Smooth muscle cell (in vitro differentiated cells): ENCODE measurements at regions not wholly inside any gene's neighbourhood (a gene's known extent, or its start where the extent isn't known, plus 50 kb on each side); places are given as distances from the start of the nearest gene placed in this dataset.
A peak's percentile ranks its signal among the peaks of the same experiment; 100 is the strongest.

ENCODE experiments used
- DNase-seq: peaks from one replicate; lab custom pipeline; 2025; ENCODE audit not compliant: unreplicated experiment; lab: John Stamatoyannopoulos, UW
- H2AFZ ChIP-seq: fragments of 200-600 bp; sonication (generic); 2 replicates; pipeline ENCODE4 v1.6.0; 2016; ENCODE audit warnings: antibody characterized with exemption, low read depth, mild to moderate bottlenecking
- H3F3A ChIP-seq: fragments of 200-600 bp; sonication (generic); 2 replicates; pipeline ENCODE4 v1.6.0; 2017; ENCODE audit warnings: antibody characterized with exemption, low read depth
- H3K27ac ChIP-seq: fragments of 200-600 bp; sonication (generic); 2 replicates; pipeline ENCODE4 v1.5.1; 2016; ENCODE audit warnings: low read depth, mild to moderate bottlenecking
- H3K27me3 ChIP-seq: fragments of 200-600 bp; sonication (generic); 2 replicates; pipeline ENCODE4 v1.6.1; 2016; ENCODE audit warnings: low read depth, mild to moderate bottlenecking
- H3K36me3 ChIP-seq: fragments of 200-600 bp; sonication (generic); 2 replicates; pipeline ENCODE4 v1.5.1; 2016; ENCODE audit warnings: low read depth
- H3K4me1 ChIP-seq: fragments of 200-600 bp; sonication (generic); 2 replicates; pipeline ENCODE4 v1.5.1; 2016; ENCODE audit warnings: low read depth
- H3K4me2 ChIP-seq: fragments of 200-600 bp; sonication (generic); 2 replicates; pipeline ENCODE4 v1.6.0; 2016; ENCODE audit warnings: mild to moderate bottlenecking
- H3K4me3 ChIP-seq: fragments of 200-600 bp; sonication (generic); 2 replicates; pipeline ENCODE4 v1.5.1; 2016; ENCODE audit warnings: mild to moderate bottlenecking
- H3K79me2 ChIP-seq: fragments of 200-600 bp; sonication (generic); 2 replicates; pipeline ENCODE4 v1.6.0; 2016; ENCODE audit warnings: low read depth, mild to moderate bottlenecking
- H3K9ac ChIP-seq: fragments of 200-600 bp; sonication (generic); 2 replicates; pipeline ENCODE4 v1.6.0; 2016; ENCODE audit warnings: low read depth
- H3K9me3 ChIP-seq: fragments of 200-600 bp; sonication (generic); replicated peaks from 2 replicates; pipeline ENCODE4 v1.5.1; 2016; ENCODE audit warnings: low read depth
- H4K20me1 ChIP-seq: fragments of 200-600 bp; sonication (generic); 2 replicates; pipeline ENCODE4 v1.6.0; 2016; ENCODE audit warnings: low read depth
- WGBS: methylation state at CpG from one replicate; pipeline ENCODE4 v1.1.7; 2016; ENCODE audit warnings: low lambda C conversion rate; 5-methylcytosine and 5-hydroxymethylcytosine counted together
- TF ChIP-seq, protein P1 (sequence below): fragments of 200-600 bp; sonication (generic); IDR thresholded peaks from 2 replicates; pipeline ENCODE4 v1.5.1; 2017; ENCODE audit warnings: borderline replicate concordance, mild to moderate bottlenecking, antibody characterized with exemption; ENCODE audit not compliant: insufficient read depth, poor library complexity, severe bottlenecking

DNA sequence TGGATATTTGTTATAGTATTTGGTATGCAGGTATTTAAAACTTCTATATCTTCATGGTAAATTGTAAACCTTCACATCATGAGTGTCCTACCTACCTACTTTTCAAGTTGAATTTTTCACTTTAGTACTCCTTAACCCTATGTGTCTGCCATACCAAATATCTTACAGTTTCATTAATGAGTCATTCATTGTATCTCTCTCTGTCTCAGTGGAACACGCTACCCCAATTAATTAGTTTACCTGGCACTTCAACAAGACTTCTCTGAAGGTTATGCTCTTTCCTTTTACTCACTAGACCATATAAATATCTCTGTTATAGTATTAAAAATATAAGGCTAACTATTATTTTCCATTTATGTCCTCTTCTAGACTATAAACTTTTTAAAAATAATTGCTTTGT lies 123.9 kb upstream of the GJE1 start:
- Histone ChIP-seq H3K4me2 (peak overlapping the region; percentile 40), H3K27me3 (no peaks in the 10 kb centered on the region), H3K79me2 (no peaks in the 10 kb centered on the region), H3K9ac (no peak overlapping the region), H3K4me1 (peaks cover 17% of the 10 kb centered on the region), H3F3A (peaks cover 1% of the 10 kb centered on the region), H3K4me3 (no peak overlapping the region), H3K36me3 (no peaks in the 10 kb centered on the region), H4K20me1 (no peaks in the 10 kb centered on the region), H2AFZ (no peak overlapping the region), H3K27ac (peak overlapping the region; percentile 29), H3K9me3 (no peaks in the 10 kb centered on the region)
- DNase-seq = no peak
- WGBS = 83% methylated on average over 1 of the region's 1 CpG
- TF ChIP-seq, protein P1, sequence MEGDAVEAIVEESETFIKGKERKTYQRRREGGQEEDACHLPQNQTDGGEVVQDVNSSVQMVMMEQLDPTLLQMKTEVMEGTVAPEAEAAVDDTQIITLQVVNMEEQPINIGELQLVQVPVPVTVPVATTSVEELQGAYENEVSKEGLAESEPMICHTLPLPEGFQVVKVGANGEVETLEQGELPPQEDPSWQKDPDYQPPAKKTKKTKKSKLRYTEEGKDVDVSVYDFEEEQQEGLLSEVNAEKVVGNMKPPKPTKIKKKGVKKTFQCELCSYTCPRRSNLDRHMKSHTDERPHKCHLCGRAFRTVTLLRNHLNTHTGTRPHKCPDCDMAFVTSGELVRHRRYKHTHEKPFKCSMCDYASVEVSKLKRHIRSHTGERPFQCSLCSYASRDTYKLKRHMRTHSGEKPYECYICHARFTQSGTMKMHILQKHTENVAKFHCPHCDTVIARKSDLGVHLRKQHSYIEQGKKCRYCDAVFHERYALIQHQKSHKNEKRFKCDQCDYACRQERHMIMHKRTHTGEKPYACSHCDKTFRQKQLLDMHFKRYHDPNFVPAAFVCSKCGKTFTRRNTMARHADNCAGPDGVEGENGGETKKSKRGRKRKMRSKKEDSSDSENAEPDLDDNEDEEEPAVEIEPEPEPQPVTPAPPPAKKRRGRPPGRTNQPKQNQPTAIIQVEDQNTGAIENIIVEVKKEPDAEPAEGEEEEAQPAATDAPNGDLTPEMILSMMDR = no peak

DNA sequence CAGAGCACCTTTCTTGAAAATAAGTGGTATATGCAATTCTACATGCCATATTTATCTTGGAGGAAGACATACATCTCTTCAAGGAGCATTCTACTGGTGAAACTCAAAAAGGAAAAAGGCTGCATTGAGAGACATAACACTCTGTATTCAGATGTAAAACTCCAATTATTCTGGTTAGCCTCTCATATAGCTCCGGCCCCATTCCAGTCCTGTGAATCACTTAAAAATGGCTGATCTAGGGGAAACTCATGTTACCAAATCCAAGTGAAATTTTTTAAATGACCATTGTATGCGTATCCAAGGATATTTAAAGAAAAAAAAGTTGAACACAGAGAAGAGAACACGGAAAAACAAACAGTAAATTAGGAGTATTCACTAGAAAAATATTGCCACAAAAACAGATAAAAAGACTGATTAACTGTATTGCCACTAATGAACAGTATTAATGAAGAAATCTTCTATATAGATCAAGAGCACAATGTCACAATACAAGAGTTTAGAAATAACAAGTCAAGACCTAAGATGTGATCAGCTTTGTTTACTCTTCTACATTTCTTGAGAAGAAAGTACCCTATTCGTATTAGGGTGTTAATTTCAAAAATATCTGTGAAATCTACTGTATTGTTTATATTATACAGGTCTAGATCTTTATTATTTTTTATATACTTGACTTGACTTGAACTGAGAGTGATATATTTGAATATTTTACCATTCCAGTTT lies 124.5 kb upstream of the GJE1 start:
- Histone ChIP-seq H3K27me3 (no peaks in the 10 kb centered on the region), H3K79me2 (no peaks in the 10 kb centered on the region), H4K20me1 (no peaks in the 10 kb centered on the region), H3K4me3 (no peak overlapping the region), H3K9ac (no peak overlapping the region), H3K4me1 (peaks cover 11% of the 10 kb centered on the region), H3K36me3 (no peaks in the 10 kb centered on the region), H3K27ac (no peak overlapping the region), H3K9me3 (no peaks in the 10 kb centered on the region), H3F3A (no peaks in the 10 kb centered on the region), H3K4me2 (no peak overlapping the region), H2AFZ (no peak overlapping the region)
- WGBS = 92% methylated on average over 4 of the region's 4 CpGs
- TF ChIP-seq, protein P1 = no peak
- DNase-seq = no peak

DNA sequence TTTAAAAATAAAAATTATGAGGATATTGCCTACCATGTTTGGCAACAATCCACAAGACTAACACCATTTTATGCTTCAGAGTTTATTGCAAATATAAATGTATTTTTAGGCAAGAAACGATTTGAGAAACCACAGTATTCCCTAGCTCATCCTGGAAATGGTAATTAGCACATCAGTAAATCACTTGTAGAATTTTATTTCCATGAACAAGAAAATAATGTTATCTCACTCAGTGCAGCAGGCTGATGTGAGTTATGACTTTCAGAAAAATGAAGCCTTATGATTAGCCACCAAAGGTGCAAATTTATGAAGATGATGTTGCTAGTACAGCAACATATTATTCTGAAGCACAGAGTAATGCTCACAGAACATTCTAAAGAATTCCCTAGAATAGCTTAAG lies 127.7 kb upstream of the GJE1 start:
- TF ChIP-seq, protein P1 = no peak
- H4K20me1 ChIP-seq = no peaks in the 10 kb centered on the region
- no peak overlapping the region for H3K4me2 ChIP-seq
- no peaks in the 10 kb centered on the region for H3K27me3 ChIP-seq
- H3K9ac ChIP-seq = no peak overlapping the region
- H3K36me3 ChIP-seq = no peaks in the 10 kb centered on the region
- no peaks in the 10 kb centered on the region for H3F3A ChIP-seq
- DNase-seq = no peak
- no peak overlapping the region for H3K4me3 ChIP-seq
- H3K9me3 ChIP-seq = no peaks in the 10 kb centered on the region
- no peak overlapping the region for H2AFZ ChIP-seq
- 73% methylated on average over 1 of the region's 1 CpG for WGBS
- no peak overlapping the region for H3K27ac ChIP-seq
- no peaks in the 10 kb centered on the region for H3K79me2 ChIP-seq
- H3K4me1 ChIP-seq = peaks cover 8% of the 10 kb centered on the region

DNA sequence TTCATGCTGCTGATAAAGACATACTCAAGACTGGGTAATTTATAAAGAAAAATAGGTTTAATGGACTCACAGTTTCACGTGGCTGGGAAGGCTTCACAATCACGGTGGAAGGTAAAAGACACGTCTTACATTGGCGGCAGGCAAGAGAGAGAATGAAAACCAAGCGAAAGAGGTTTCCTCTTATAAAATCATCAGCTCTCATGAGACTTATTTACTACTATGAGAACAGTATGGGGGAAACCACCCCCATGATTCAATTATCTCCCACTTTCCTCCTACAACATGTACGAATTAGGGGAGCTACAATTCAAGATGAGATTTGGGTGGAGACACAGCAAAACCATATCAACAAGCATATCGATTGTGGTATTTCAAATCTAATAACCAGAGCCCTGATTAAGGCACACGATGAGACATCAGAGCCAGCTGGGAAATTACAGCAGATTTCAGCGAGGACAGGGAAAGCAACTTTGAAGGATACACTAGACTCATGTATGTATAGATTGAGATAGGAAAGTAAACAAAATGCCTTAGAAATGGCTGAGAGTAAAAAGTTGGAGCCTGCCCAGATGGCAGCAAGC lies 129.8 kb upstream of the GJE1 start:
- Histone ChIP-seq H3K27me3 (no peaks in the 10 kb centered on the region), H3K27ac (no peak overlapping the region), H3K4me3 (no peak overlapping the region), H3K4me1 (no peaks in the 10 kb centered on the region), H3K9ac (no peak overlapping the region), H4K20me1 (no peaks in the 10 kb centered on the region), H3K36me3 (no peaks in the 10 kb centered on the region), H3K79me2 (no peaks in the 10 kb centered on the region), H3K9me3 (no peaks in the 10 kb centered on the region), H3K4me2 (no peak overlapping the region), H3F3A (no peaks in the 10 kb centered on the region), H2AFZ (no peak overlapping the region)
- DNase-seq = no peak
- WGBS = 92% methylated on average over 9 of the region's 9 CpGs
- TF ChIP-seq, protein P1 = no peak
